Activated CD4-positive, alpha-beta T cell treated with anti-CD3 and anti-CD28 coated beads, Interleukin-2, amount 50 U/mL, for 4 hours (primary cell): ENCODE measurements at regions not wholly inside any gene's neighbourhood (a gene's known extent, or its start where the extent isn't known, plus 50 kb on each side); places are given as distances from the start of the nearest gene placed in this dataset.

ENCODE experiments used
- DNase-seq, 2 experiments: peaks; one replicate each; pipeline ENCODE4 v3.0.0-alpha.2; 2020

- DNase-seq = no peak
Measured at GRCh38 chr15:70170096-70170699, 72.5 kb upstream of the TLE3 start.

GRCh38 chr15:70169147-70169546, 71.4 kb upstream of the TLE3 start:
- no peak for DNase-seq

DNA sequence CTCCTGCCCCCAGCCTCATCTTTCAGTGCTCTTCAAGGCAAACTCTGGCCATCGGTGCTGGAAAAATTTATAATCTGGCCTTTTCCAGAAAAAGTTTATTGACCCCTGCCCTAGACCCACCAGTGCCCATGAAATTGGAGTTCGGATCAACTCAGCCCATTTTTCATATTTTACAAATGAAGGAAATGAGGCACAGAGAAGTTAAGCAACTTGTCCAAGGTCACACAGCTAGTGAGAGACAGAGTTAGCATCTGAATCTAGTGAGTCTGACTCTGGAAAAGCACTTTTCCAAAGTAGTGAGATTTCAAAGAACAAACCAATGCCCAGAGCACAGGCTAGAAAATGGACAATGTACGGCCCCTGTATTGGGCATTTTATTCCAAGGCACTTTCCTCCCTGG, 69.4 kb upstream of the TLE3 start:
- no peak for DNase-seq

DNA sequence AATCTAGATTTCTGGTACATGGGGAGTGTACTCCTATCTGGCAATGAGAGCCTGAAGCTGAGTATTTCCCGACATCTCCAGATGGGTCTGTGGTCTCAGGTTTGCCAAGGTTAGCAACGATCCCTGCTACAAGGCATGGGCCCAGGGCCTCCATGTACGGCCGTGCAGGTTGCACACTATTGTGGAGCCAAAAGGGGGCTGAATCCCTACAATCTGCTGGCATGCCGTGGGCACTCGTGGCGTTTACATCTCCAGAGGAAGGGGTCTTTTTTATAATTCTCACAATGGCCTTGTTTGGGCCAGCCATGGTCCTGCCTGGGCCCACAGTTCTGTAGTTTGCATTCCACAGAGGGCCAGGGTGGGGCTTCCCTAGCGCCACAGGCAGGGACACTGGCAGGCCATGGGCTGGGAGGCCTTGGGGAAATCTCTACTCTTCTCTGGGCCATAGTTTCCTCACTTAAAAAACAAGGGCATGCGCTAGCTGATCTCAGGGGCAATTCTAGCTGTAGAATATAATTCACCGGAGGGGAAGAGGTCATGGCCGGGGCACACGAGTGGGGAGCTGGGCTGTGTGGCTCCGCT, 68.9 kb upstream of the TLE3 start:
- DNase-seq = no peak

GRCh38 chr15:70165716-70166284, 68.1 kb upstream of the TLE3 start:
- no peak for DNase-seq

DNA sequence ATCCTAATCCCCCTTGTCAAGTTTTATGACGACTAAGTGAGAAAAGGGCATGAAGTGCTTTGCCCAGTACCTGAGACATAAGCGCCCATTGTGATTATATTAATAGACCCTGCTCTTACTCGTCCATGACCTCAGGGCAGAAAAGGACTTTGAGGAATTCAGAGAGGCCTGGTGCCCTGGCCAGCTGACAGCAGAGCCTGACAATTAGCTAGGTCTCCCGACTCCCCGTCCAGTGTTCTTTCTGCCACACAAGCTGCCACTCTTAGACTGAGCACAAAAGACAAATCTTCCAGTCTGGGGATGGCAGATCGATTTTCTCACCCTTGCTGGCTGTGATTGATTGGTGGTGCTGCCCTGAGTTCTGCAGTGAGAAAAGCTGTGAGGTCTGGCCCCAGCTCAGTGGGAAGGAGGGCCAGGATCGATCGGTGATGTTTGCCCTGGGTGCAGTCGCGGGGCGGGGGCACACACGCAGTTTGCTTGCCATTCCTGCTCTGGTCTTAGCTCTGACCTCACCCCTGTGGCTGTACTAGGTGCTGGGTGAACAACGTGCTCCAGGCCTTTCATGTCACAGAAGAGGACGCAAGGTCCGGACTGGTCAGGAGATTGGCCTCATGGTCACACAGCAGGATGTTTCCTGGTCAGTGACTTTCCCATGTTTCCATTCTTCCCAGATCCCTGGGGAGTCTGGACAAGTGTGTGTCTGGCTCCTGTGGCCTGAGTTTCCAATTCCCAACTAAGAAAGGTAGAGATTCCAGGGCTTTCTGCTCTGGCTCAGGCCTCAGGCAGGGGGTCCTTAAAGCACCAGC, 67.4 kb upstream of the TLE3 start:
- DNase-seq = no peak

DNA sequence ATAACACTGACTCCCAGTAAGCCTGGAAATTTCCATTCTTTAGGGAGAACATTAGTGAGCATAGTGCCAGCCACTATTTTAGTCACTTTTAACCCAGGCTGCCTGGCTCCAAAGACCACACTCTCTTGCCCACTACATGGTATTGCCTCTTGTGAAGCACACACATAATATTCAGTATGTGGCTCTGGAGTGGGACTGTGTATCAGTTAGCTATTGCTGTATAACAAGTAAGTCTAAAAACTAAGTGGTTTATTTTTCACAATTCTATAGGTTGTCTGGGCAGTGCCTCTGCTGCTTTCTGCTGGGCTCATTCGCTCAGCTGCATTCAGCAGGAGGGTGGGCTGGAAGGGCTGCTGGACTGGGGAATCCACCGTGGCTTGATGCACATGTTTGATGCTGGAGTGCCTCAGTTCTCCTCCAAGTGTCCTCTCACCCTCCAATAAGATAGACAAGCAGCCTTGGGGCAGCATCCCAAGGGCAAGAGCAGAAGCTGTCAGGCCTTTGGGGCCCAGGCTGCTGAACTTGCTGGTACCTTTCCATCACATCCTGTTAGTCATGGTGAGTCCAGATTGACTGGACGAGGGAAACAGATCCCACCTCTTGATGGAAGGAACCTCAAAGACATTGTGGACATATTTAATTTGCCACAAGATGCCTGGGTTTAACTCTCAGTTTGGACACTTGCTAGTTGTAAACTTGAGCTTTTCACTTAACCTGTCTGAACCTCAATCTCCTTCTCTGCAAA, 66.6 kb upstream of the TLE3 start:
- no peak for DNase-seq

DNA sequence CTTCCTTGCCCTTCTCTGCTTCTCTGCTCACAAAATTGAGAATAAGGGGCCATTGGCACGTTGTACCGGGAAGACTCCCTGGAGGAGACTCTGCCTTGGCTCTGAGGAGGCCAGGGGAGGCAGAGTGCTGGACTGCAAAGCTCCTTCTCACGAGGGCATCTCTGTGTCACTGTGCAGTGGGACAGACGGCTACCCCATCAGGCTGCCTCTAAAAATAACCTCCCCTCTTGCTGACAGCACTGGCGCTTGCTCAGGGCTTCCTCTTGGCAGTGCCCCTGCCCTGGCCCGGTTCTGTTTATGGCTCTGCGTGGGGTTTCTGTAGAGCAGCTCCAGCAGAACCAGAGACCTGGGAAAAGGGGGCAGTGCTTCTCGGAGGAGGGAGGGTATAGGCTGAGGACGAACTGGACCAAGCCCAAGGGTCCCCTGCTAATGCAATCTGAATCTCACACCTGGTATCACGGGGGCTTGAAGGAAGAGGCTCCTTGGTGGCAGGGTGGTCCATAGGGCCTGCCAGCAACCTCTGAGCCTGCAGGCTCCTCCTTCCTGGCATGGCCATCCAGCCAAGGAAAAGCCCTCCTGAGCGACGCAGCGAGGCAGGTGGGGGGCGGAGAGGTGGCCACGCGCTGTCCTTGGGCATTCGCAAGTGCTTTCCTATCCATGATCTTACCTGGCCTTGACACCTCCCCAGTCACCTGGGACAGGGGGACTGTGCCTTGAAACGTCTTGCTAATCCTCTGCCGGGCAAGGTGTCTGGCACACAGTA, 63.3 kb upstream of the TLE3 start:
- no peak for DNase-seq

DNA sequence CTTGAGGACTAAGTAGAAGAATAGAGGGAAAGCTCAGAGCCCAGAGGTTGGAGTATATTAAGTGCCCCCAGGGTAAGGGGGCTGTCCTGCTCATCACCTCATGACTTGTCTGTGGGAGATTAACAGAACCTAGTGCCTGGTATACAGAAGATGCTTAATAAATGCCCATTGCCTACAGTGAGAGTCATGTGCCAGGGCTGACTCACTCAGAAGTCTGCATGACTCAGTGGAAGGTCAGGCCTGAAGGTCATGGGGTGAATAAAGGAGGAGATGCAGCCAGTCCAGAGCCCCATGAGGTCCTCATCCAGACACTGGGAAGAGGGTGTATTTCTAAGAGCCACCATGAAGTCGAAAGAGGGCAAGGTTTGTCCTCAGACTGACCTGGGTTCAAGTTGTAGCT, 62.5 kb upstream of the TLE3 start:
- DNase-seq = no peak

- no peak for DNase-seq
Measured at GRCh38 chr15:70159713-70160009, 61.9 kb upstream of the TLE3 start.

GRCh38 chr15:70159001-70159712, 61.4 kb upstream of the TLE3 start:
- DNase-seq = no peak

GRCh38 chr15:70158309-70159000, 60.7 kb upstream of the TLE3 start:
- DNase-seq = no peak

DNA sequence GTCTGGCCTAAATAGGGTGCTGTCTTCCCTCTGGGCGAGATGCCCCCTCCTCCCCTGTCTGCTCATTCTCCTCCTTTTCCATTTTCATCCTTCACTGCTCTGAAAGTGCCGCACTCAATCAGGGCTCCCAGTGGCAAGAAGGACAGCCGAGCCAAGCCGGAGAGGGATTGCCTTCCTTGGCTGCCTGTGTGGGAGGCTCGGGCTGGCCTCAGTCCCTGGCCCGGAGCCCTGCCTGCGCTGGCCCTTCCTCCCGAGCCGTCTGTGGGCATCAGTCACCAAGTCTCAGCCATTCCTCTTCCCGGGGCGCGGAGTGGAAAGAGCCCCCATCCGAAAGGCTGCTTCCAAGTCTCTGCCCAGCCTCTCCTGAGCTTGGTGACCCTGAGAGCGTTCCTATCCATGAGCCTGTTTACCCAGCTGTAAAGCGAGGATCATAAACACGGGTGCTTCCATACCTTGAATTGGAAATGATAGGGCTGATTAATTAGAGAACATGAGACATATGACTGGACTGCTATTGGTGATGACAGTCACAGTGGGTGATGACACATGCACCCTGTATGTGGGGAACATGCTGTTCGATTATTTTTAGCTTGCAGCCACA, 59.1 kb upstream of the TLE3 start:
- DNase-seq = no peak

- DNase-seq = no peak
Measured at GRCh38 chr15:70154718-70155347, 57.1 kb upstream of the TLE3 start.

DNA sequence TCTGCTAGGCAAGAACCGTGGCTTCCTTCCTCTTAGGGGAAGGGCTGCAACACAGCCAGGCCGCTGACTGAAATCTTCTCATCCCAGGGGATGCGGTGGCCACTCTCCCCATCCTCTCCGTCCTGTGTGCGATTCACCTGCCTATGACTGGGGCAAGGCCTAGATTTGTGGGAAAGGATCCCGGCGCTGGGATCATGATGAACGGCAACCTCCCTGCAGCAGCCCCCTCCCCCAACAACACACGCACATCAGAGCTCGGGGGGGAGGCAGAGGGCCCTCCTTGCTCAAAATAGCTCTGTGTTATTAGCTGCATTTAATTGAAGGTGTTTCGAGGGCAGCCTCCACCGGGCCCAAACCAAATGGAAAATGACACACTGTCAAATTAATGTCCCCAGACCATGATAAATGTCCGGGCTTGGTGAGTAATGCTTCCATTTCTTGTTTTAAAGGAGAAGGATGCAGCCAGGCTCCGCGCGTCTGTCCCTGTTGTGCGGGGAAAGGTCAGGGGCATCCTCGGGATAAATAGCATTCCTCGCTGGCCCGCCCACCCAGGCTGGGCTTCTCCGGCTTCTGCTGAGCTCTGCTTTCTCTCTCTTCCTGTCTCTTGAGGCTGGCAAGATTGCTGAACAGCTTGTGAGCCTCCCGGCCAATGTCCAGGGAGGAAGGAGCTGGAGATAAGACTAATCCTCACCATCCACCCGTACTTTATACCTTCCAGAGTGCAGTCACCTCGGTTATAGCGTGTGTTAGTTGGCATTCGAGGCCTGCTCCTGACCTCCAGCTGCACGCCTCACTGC, 56.4 kb upstream of the TLE3 start:
- DNase-seq = no peak

DNA sequence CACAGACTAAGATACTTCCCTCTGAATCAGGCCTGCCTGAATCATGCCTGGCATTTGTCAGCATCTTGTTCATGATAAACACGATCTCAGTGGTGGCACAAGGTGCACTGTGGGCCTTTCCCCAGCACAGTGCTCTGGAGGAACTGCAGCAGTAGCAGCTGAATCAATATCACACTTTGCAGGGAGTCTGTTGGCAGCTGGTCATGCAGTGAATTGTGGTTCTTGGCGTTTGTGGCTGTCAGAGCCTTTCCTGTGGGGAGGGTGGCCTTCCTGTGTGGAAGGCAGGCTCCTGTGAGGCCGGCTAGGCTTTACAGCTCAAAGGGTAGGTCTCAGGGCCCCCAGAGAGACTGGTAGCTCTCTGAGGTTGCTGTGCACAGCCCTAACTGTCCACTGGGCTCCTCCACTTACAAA, 54.4 kb upstream of the TLE3 start:
- DNase-seq = no peak

- no peak for DNase-seq
Measured at GRCh38 chr15:70151462-70151861, 53.7 kb upstream of the TLE3 start.

DNA sequence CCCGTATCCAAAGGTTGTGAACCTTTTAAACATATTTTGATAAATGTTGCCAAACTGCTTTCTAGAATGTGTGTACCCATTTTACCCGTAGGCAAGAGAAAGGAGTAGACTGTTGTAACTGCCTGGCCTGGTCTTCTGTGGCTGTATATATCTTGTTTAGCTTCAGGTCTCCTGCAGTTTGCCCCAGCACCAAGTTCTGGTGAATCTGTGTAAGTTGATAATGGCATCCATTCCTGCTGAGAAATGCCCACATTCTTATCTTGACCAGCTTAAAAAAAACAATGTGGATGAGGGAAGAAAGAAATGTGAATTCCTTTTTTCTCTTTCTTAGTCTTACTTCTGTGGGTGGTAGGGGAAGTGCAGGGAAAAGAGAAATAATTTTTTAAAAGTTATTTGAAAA, 53.3 kb upstream of the TLE3 start:
- no peak for DNase-seq

DNA sequence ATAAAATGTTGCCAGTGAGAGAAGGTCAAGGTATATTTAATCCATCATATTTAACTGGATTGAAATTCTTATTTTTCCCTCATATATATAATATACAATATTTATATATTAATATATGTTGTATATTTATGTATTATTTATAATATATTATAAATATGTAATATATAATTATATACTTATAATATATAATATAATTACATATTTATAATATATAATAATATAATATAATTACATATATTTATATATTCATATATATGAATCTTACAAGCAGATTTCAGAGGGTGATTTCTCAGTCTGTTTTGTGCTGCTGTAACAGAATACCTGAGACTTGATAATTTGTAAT, 52.7 kb upstream of the TLE3 start:
- DNase-seq = no peak
